ENCODE measurements at regions not wholly inside any gene's neighbourhood (a gene's known extent, or its start where the extent isn't known, plus 50 kb on each side); places are given as distances from the start of the nearest gene placed in this dataset.
"Not testable (repeated sequence)": the region's sequence is repeated elsewhere in the genome, so short reads cannot be mapped to it uniquely, and the experiment has no call there.

DNA sequence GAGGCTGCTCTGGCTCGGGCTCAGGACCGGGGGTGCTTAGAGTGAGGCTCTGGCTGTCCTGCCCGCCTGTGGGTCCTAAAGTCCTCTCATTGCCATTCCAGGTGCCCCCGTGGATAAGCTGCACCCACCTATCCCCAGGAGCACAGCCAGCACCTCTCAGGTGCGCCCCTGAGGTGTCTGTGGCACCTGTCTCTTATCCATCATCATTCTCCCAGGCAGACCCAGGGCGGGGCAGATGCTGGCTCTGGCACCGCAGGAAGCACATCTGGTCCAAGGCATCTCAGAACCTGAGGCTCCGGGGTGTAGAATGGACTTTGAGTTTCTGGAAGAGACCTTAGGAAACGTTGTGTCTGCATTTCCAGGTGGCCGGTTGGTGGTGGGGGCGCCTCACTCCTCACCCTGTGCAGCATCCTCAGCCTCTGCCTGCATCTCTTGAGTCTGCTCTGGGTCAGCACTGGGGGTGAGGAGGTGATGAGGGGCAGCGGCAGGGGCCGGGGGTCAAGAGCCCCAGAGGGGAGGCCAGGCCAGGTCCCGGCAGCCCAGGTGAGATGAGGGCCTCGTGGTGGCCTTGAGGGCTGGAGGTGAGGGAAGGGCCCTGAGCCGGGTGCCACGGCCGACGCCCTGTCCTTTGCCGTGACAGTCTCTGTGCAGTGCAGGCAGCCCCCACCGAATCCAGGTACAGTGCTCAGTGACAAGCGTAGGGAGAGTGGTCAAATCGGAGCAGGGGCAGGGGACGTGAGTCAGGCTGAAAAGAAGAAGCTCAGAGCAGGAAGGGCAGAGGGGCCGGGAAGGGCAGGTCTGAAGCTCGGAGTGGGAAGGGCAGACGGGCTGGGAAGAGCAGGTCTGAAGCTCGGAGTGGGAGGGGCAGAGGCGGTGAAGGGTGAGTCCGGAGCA is 173.5 kb downstream of the NPIPB11 start:
- no peak for DNase-seq

DNA sequence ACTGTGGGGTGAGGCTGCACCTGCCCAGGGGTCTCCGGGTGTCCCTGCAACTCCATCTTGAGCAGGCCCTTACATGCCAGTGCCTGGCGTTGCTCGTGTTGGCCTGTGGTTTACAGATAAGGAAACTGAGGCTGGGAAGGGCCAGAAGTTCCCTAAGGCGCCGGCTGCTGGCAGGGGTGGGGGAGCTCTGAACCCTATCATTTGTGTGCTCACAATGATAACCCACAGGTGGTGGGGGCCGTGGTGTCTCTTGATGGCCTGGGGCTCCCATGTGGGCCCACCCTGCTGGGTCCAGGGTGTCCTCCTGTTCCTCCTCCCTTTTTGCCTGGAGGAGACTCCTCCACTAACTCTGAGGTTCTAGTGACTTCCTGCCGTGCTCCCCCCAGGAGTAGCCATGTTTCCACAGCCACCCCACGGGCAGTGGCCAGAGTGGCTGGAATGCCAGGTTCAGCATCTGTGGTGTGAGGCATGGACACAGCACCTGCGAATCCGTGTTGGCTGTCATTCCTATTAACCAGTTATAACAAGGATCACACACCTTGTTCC is 174.3 kb downstream of the NPIPB11 start:
- DNase-seq = not testable (repeated sequence)

DNA sequence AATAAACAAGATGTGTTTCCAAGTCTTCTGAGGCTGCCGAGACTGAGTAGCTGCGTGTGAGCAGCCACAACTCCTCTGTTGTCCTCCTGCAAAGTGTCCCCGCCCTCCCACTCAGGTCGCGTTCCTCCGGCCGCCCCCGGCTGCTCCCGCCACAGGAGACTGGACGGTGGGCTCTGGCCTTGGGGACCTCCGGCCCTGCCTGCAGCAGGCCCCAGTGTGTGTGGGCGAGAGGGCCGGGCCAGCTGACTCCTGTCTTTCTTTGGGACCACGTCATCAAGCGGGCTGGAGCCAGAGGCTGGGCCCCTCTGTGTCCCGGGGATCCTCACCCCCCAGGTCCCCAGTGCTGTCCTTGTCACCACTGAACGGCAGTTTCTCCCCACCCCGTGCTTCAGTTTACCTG is 175.3 kb downstream of the NPIPB11 start:
- no peak for DNase-seq

DNA sequence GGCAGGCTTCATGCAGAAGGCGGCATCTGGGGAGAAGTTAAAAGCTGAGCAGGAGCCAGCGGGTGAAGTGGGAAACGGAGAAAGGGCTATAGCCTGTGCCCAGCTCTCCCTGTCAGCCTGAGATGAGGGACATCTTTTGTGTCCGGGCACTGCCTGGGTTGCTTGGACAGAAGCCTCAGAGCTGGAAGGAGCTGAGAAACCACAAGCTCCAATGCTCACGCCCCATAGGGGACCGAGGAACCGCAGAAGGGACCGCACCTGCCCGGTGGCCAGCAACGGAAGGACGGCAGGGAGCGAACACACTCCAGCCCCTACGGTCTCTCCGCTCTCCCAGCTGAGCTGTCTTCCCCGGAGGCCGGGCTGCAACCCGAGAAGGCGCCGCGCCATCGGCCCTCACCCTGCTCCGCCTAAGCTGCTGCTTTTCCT is 175.8 kb downstream of the NPIPB11 start:
- DNase-seq = no peak

DNA sequence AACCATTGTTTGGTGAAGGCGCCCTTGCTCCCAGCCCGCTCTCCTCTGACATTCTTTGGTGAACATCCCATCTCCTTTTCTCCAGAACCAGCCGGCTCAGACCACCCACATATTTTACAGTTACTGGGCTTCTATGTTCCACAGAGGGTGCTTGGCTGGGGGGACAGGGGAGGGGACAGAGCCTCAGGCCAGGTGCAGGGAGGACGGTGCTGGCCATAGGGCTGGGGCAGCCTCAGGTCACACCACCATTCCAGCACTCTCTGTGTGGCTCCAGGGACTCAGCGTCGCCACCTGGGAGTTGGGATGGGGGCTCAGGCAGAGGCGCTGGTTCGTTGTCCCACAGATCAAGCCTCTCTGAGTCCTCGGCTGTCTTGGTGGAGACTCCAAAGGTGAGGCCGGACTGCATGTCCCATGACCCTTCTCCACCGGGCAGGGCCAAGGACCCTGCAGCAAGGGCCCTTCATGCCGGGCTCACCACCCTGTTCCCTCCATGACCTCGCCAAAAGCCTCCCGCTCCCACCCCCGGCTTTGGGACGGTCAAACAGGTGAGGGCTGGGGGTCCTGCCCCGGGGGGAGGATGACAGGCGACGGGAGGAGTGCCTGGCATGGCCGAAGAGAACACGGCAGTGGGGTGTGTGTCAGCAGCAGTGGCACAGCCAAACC is 176.4 kb downstream of the NPIPB11 start:
- not testable (repeated sequence) for DNase-seq

DNA sequence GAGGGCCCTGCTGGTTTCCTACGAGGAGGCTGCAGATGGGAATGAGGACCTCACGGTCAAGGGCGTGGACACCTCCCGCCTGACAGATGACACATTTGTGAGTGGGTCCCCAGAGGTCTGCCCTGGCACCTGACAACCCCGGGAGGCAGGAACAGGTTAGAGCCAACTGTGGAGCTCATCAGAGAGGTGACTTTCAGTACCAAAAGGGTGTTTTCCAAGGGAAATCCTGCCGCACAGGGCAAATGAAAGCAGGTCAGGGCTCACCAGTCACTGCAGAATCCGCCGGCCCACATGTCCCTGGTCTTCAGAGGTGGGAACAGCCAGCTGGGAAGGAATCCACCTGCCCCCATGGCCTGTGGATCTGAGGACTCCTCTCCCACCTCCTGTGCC is 176.9 kb downstream of the NPIPB11 start:
- DNase-seq = not testable (repeated sequence)

DNA sequence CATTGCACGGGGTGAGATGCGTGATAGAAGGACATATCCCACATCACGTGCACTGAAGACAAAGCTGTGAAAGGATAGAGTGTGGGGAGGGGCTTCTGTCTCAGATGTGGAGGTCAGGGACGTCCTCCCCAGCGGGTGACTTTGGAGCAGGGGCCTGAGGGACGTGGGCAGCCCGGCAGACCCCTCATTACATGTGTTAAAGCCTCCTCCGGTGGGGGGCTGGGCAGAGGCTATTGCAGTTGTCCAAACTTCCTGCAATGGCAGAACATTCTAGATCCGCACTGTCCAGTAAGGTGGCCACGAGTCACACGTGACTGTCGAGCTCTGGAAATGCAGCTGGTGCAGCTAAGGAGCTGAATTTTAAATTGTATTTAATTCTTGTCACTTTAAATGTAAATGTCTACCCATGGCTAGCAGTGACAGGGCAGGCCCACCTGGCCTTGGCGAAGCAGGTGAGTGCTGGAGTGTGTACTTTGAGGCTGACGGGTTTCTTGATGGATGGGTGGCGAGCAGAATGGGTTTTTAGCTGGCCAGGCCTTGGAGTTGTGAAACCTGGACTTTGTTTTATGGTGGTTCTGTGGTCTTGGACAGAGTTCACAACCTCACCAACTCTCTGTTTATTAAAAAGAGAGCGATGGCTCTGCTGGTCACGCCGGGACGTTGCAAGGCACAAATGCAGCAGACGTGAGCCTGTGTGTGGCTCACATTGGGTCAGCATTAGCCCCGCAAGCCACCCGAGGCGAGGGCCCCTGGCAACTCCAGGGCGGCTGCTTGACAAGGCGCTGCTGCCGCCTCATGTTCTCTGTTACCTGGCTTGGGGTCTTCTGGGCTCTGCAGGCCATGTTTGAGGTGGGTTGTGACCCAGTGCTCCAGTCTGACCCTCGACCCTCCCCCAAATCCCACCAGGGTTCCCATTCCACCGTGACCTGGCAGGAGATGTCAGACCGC is 177.6 kb downstream of the NPIPB11 start:
- not testable (repeated sequence) for DNase-seq

DNA sequence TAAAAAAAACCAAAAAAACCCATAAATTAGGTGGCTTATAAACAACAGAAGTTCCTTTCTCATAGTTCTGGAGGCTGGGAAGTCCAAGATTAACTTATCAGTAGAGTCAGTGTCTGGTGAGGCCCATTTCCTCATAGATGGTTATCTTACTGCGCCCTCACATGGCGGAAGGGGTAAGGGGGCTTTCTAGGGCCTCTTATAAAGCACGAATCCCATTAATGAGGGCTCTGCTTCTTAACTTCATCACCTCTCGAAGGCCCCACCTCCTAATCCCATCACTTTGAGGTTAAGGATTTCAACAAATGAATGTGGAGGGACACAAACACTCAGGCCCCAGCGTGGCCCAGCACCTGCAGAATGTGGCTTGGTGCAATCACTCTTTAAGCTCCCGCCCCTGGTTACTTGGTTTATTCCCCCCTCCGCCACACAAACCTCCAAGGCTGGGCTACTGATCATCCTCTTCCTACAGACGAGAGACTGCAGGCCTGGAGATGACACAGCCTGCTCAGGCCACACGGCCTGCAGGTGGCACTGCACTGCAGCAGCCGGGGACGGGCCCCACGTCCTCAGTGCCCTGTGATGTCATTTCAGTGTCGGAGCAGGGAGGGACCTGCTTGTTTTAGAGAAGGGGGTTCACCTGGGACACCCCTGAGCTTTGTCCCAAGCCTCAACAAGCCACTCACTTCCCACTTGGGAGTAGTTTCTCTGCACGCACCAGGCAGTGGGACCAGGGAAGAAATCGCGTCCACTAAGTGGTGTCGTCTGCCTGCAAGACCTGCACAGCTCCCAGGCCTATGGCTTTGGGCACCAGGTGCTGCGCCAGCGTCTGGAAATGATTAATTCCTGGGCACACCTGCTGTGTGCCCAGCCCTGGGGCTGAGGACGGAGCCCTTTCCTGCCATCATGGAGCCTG is 178.5 kb downstream of the NPIPB11 start:
- DNase-seq = peak; percentile 75

DNA sequence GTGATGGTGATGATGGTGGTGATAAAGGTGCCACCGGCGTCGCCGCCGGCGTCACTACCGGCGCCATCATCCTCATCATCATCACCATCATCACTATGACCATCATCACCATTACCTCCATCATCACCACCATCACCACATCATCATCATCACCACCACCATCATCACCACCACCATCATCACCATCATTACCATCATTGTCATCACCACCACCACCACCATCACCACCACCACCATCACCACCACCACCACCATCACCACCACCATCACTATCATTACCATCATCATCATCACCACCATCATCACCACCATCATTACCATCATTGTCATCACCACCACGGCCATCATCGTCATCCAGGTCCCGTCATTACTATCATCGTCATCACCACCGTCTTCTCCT is 179.7 kb downstream of the NPIPB11 start:
- DNase-seq = no peak

DNA sequence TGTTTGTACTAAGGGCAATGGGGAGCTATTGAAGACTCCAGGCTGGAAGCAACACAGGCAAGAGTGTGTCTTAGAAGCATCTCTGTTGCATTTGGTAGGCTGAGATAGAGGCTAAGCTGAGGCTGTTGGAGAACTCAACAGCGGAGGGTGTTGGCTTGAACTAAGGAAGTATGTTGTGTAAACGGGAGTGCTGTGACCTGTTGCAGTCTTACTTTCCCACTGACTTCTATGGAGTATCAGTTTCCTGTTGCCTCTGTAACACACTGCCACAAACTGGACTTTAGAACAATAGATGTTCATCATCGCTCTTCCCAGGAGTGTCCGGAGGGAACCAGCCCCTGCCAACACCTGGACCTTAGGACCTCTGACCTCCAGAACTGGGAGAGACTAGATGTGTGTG is 181.8 kb downstream of the NPIPB11 start:
- not testable (repeated sequence) for DNase-seq

DNA sequence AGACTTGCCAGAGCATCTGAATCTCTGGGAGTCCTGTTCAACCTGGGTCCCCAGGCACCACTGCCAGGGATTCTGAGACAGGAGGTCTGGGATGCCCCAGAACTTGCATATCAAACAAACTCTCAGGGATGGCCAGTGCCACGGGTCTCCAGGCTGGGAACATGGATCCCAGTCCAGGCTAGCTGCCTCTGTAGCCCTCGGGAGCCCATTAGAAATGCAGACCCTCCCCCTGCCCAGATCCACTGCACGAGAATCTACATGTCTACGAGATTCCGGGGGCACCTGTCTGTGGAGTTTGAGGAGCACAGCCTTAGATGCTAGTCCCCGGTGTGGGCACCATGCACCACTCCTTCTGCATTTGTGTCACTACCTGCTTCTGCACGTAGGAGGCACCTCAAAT is 183.9 kb downstream of the NPIPB11 start:
- DNase-seq = not testable (repeated sequence)

DNA sequence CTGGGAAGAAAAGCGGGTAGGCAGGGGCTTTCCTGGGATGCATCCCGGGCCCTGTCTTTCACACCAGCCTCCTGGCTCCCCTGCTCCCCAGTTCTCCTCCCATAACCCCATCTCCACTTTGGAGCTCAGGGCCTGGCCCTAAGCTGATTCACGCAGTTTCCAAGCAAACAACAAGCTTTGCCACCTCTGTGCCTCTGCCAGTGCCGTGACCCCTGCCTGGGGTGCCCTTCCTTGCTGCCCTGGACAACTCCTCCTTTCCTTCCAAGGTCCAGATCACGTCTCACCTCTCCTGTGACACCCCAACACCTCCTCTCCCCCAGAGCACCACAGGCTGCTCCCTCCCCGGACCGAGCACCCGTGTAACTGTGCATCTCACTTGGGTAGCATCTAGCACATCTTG is 184.5 kb downstream of the NPIPB11 start:
- not testable (repeated sequence) for DNase-seq

DNA sequence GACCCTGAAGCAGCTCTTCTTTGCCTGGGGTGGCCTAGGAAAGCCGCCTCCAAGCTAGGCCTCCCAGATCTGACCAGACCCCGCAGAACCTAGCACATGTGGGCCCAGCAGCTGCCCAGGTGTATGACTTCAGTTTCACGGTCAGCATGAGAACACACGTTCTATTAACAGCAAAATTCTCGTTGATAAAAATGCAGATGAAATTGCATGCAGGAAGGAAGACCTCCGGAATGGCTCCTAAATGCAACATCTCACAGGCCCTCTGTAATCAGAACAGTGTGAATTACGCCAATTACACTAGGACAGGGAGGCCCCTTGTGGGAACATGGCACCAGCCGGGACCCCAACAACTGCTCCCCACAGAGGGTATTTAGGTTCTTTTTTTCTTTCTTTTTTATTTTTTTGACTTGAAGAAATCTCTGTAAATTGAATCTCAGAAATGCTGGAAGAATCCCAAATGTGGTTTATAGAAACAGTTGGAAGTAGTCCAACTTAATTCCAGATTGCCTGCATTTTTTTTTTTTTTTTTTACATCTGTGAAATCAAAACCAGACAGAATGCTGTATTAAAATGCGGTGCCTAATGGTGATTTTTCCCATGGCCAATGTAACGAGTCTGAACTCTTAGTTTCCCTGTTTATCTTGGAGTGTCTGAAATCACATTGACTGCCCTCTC is 185.1 kb downstream of the NPIPB11 start:
- not testable (repeated sequence) for DNase-seq

DNA sequence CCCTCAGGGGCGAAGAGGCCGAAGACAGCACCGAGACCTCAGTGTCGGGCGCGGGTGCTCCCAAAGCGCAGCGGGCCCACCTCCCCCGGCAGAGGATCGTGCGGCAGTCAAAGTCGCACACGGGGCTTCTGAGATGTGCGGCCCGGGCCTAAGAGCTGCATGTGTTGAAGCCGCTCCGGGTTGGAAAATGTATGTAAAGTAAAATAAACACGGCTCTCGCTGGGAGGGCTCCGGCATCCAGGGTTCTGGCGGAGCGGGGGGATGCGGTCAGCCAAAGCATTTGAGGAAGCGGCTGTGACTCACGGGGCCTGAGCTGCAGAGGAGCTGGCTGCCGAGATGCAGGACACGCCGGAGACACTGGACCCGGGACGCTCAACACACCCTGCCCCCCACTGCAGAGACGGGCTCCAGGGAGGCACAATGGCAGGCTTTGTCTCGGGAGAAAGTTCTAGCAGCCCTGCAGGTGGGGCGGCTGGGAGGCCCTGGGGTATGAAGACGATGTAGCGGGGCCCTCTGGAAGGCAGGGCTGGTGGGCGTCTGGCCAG is 185.8 kb downstream of the NPIPB11 start:
- not testable (repeated sequence) for DNase-seq

DNA sequence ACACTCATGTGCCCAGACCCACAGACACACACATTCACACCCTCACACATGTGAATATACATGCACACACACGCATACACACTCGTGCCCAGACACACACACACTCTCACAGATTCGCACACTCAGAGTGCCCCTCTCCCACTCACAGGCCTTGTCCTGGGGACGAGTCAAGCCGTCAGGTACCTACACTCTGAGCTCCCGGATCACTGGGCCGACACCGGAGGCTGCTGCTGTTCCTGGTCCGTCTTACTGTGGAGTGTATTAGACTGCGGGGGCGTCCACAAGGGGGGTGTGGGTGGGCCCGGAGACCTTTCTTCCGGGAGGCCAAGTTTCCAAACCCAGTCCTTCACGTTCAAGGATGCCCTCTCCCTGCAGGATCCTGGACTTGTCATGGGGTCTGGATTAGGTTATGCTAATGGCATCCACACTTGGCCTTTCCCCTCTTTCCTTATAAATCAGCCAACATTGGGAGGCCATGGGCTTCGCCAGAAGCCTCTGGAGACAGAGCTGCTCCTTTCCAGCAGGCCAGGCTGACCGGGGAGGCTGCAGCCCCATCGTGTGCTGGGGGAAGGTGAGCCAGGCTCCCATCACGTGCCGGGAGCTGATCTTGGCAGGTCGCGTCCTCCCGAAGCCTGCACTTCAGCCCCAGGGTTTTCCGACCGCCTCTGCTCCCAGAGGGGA is 186.4 kb downstream of the NPIPB11 start:
- not testable (repeated sequence) for DNase-seq

DNA sequence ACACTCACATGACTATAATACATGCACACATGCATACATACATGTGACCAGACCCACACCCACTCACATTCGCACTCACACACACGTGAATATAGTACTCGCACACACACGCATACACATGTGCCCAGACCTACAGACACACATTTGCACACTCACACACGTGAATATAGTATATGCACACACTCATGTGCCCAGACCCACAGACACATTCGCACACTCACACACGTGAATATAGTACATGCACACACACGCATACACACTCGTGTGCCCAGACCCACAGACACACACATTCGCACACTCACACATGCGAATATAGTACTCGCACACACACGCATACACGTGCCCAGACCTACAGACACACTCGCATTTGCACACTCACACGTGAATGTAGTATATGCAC is 186.9 kb downstream of the NPIPB11 start:
- not testable (repeated sequence) for DNase-seq

DNA sequence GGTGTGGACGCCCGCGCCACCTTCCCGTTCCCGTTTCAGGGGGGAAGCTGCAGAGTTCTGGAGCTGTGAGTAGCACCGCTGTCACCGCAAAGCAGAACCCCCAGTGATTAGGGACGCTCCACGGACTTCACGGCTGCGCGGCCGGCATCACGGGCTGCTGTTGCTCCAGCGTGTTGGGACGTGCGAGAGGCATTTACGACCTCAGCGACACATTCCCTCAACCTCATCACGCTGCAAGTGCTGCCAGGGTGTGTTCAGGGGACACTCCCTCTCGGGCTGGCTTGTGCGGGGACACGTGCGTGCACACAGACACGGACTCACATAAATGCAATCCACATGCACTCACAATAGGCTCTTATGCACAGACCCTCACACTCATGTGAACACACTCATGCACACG is 187.9 kb downstream of the NPIPB11 start:
- not testable (repeated sequence) for DNase-seq

DNA sequence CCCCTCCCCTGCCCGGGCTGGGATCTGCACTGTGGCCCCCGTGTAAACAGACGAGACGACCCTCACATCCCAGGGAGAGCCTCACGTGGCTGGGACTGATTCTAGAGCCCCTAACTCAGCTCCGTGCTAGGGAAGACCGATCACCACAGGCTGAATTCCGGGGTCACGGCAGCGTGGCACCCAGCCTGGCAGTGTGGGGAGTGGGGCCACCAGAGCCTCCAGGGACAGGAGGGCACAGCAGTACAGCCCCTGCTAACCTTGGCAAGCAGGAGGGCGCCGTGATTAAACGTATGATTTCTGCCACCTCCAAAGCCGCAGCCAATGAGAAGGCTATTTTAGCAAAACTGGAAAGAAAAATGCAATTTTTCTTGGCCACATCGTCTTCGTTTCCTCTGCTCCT is 188.3 kb downstream of the NPIPB11 start:
- not testable (repeated sequence) for DNase-seq

DNA sequence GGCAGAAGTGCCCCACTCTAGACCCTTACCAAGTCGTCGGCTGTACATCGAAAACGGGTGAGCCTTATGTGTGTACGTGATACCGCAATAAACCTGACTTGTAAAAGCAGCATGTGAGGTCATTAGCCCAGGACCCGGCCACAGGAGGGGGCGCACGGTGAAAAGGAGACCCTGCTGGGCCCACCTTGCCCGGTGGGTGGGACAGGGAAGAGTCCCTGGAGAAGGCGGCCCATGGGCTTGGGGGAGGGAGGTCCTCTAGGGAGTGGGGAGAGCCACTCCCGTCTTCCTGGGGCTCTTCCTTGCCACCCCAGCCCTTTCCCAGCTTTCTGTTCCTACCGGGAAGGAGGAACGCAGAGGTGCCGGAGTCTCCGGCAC is 188.8 kb downstream of the NPIPB11 start:
- DNase-seq = not testable (repeated sequence)
